ENCODE measurements at regions not wholly inside any gene's neighbourhood (a gene's known extent, or its start where the extent isn't known, plus 50 kb on each side); places are given as distances from the start of the nearest gene placed in this dataset.

GRCh38 chr1:219000631-219001030 is 173.0 kb upstream of the LYPLAL1 start:
- TF ChIP-seq CTCF (IDR thresholded peaks at IDR 0.05; ENCODE audit: low read depth, low read length, missing control alignments), result no peak
- no peak overlapping the region for H3K4me3 ChIP-seq (ENCODE audit: low read depth, low read length)
- no peak for DNase-seq (ENCODE audit: low read depth)

- no peak for TF ChIP-seq CTCF (IDR thresholded peaks at IDR 0.05; ENCODE audit: low read depth, low read length, missing control alignments)
- no peak for DNase-seq (ENCODE audit: low read depth)
- H3K4me3 ChIP-seq (ENCODE audit: low read depth, low read length), result no peak overlapping the region
These were observed 163.0 kb upstream of the LYPLAL1 start for GRCh38 chr1:219010720-219011119.

- TF ChIP-seq CTCF (IDR thresholded peaks at IDR 0.05; ENCODE audit: low read depth, low read length, missing control alignments), result no peak
- DNase-seq (ENCODE audit: low read depth), result no peak
- H3K4me3 ChIP-seq (ENCODE audit: low read depth, low read length), result no peak overlapping the region
These were observed 153.3 kb upstream of the LYPLAL1 start for GRCh38 chr1:219020386-219020785.

- TF ChIP-seq CTCF (IDR thresholded peaks at IDR 0.05; ENCODE audit: low read depth, low read length, missing control alignments), result no peak
- no peak for DNase-seq (ENCODE audit: low read depth)
- no peak overlapping the region for H3K4me3 ChIP-seq (ENCODE audit: low read depth, low read length)
These were observed 152.8 kb upstream of the LYPLAL1 start for GRCh38 chr1:219020846-219021245.

GRCh38 chr1:219027146-219027673 is 146.5 kb upstream of the LYPLAL1 start:
- no peak for TF ChIP-seq CTCF (IDR thresholded peaks at IDR 0.05; ENCODE audit: low read depth, low read length, missing control alignments)

GRCh38 chr1:219031809-219032208 is 141.9 kb upstream of the LYPLAL1 start:
- no peak for TF ChIP-seq CTCF (IDR thresholded peaks at IDR 0.05; ENCODE audit: low read depth, low read length, missing control alignments)
- DNase-seq (ENCODE audit: low read depth), result no peak
- no peak overlapping the region for H3K4me3 ChIP-seq (ENCODE audit: low read depth, low read length)

More at GRCh38 chr1:219027146-219027673, 146.5 kb upstream of the LYPLAL1 start:
- DNase-seq (ENCODE audit: low read depth), result no peak
- no peak overlapping the region for H3K4me3 ChIP-seq (ENCODE audit: low read depth, low read length)

GRCh38 chr1:219038398-219038797 is 135.3 kb upstream of the LYPLAL1 start:
- no peak for DNase-seq (ENCODE audit: low read depth)
- TF ChIP-seq CTCF (IDR thresholded peaks at IDR 0.05; ENCODE audit: low read depth, low read length, missing control alignments), result no peak
- H3K4me3 ChIP-seq (ENCODE audit: low read depth, low read length), result no peak overlapping the region

All from GM12864 (cell line).